ENCODE measurements at regions not wholly inside any gene's neighbourhood (a gene's known extent, or its start where the extent isn't known, plus 50 kb on each side); places are given as distances from the start of the nearest gene placed in this dataset.

- TF ChIP-seq CTCF (IDR thresholded peaks at IDR 0.05) (no peak), POLR2A (IDR thresholded peaks at IDR 0.05) (no peak)
Measured at GRCh38 chr10:3528271-3528670, 256.7 kb downstream of the KLF6 start.
